Neural cell (in vitro differentiated cells): ENCODE measurements at regions not wholly inside any gene's neighbourhood (a gene's known extent, or its start where the extent isn't known, plus 50 kb on each side); places are given as distances from the start of the nearest gene placed in this dataset.

Source experiments
- CTCF ChIP-seq: fragments of 450-650 bp; IDR thresholded peaks from 2 replicates; pipeline ENCODE4 v1.5.1; 2014; ENCODE audit warnings: antibody characterized with exemption, mild to moderate bottlenecking, moderate library complexity; ENCODE audit not compliant: poor library complexity, severe bottlenecking
- EP300 ChIP-seq: fragments of 450-650 bp; conservative IDR thresholded peaks from 2 replicates; pipeline ENCODE4 v1.6.1; 2014; ENCODE audit warnings: antibody characterized with exemption, mild to moderate bottlenecking, moderate library complexity; ENCODE audit not compliant: poor library complexity, severe bottlenecking
- EZH2 ChIP-seq: fragments of 200-600, 300-800 bp; shearing (Covaris generic), sonication (generic); IDR thresholded peaks from 2 replicates; pipeline ENCODE4 v1.6.1; 2014; ENCODE audit warnings: antibody characterized with exemption, low read length, borderline replicate concordance, mild to moderate bottlenecking; ENCODE audit not compliant: insufficient read depth, poor library complexity, severe bottlenecking
- POLR2AphosphoS5 ChIP-seq: IDR thresholded peaks from 2 replicates; pipeline ENCODE4 v1.6.1; 2012
- RAD21 ChIP-seq: fragments of 450-650 bp; conservative IDR thresholded peaks from 2 replicates; pipeline ENCODE4 v1.6.1; 2014; ENCODE audit warnings: antibody characterized with exemption, mild to moderate bottlenecking, moderate library complexity
- REST ChIP-seq: IDR thresholded peaks from 2 replicates; pipeline ENCODE4 v1.6.1; 2012; ENCODE audit warnings: borderline replicate concordance
- SMC3 ChIP-seq: fragments of 450-650 bp; conservative IDR thresholded peaks from 2 replicates; pipeline ENCODE4 v1.6.1; 2014; ENCODE audit warnings: antibody characterized with exemption, mild to moderate bottlenecking, moderate library complexity; ENCODE audit not compliant: poor library complexity
- TAF1 ChIP-seq: IDR thresholded peaks from 2 replicates; pipeline ENCODE4 v1.6.1; 2012; ENCODE audit warnings: low read depth

- TF ChIP-seq CTCF (no peak), EP300 (no peak), EZH2 (no peak), REST (no peak), SMC3 (no peak), POLR2AphosphoS5 (no peak), TAF1 (no peak), RAD21 (no peak)
Measured at GRCh38 chr2:120656273-120656950, 79.3 kb upstream of the GLI2 start.
